HCT116 (cell line): ENCODE measurements at regions not wholly inside any gene's neighbourhood (a gene's known extent, or its start where the extent isn't known, plus 50 kb on each side); places are given as distances from the start of the nearest gene placed in this dataset.

Source experiments
- ELF1 ChIP-seq: IDR thresholded peaks from 2 replicates; pipeline ENCODE4 v1.6.1; 2012; ENCODE audit warnings: low read depth, borderline replicate concordance
- POLR2AphosphoS5 ChIP-seq: IDR thresholded peaks from 2 replicates; pipeline ENCODE4 v1.6.1; 2011; ENCODE audit warnings: mild to moderate bottlenecking, low read depth, low read length, moderate library complexity
- SRF ChIP-seq: IDR thresholded peaks from 2 replicates; pipeline ENCODE4 v1.6.1; 2012; ENCODE audit warnings: low read depth
- TF ChIP-seq, protein P1 (sequence below), 3 experiments: fragments of 200-600 bp in 1 of 3; sonication (generic) in 1 of 3; IDR thresholded peaks in 2 of 3; conservative IDR thresholded peaks in 1 of 3; 2 replicates each; pipeline ENCODE4 v1.5.1; 2012 to 2017; ENCODE audit warnings: low read depth in 2 of 3, low read length in 2 of 3, antibody characterized with exemption in 1 of 3, borderline replicate concordance in 1 of 3, control low read depth in 1 of 3, mild to moderate bottlenecking in 1 of 3, mixed read lengths in 1 of 3, mixed run types in 1 of 3, moderate library complexity in 1 of 3; ENCODE audit not compliant: insufficient read depth in 1 of 3

DNA sequence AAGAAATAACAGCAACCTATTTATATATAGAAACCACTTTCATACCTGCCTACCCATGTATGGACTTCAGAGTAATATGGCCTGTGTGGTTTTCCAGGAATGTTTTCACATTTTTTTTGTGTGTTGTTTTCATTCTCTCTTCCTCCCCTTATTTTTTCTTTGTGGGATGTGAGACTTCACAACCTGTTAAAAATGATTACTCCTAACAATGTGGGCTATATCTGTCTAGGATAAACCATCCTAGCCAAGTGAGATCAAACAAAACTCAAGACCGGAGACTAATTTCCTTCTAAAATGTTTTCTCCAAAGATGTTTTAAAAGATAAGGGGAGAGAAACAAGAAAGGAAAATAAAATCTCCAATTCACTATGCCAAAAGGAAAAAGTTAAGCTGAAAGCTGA lies 106.1 kb upstream of the DIPK2B start:
- TF ChIP-seq SRF: no peak
- no peak for TF ChIP-seq ELF1
- TF ChIP-seq, protein P1, sequence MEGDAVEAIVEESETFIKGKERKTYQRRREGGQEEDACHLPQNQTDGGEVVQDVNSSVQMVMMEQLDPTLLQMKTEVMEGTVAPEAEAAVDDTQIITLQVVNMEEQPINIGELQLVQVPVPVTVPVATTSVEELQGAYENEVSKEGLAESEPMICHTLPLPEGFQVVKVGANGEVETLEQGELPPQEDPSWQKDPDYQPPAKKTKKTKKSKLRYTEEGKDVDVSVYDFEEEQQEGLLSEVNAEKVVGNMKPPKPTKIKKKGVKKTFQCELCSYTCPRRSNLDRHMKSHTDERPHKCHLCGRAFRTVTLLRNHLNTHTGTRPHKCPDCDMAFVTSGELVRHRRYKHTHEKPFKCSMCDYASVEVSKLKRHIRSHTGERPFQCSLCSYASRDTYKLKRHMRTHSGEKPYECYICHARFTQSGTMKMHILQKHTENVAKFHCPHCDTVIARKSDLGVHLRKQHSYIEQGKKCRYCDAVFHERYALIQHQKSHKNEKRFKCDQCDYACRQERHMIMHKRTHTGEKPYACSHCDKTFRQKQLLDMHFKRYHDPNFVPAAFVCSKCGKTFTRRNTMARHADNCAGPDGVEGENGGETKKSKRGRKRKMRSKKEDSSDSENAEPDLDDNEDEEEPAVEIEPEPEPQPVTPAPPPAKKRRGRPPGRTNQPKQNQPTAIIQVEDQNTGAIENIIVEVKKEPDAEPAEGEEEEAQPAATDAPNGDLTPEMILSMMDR (IDR thresholded peaks at IDR 0.05 in 2 of 3, conservative IDR thresholded peaks at IDR 0.05 in 1 of 3; ENCODE audit: borderline replicate concordance in 1 of 3, insufficient read depth in 1 of 3, low read depth in 2 of 3, low read length in 2 of 3): no peak
- no peak for TF ChIP-seq POLR2AphosphoS5
